Uterus (tissue), 3 donors: ENCODE measurements at regions not wholly inside any gene's neighbourhood (a gene's known extent, or its start where the extent isn't known, plus 50 kb on each side); places are given as distances from the start of the nearest gene placed in this dataset.

Experiments used
- DNase-seq, 2 donors: peaks; one replicate each; pipeline ENCODE4 v3.0.0-alpha.2; 2019 to 2020
- H3K27ac ChIP-seq, 2 donors: fragments of 200-600 bp; sonication (generic); 1 replicate in 1 of 2; 2 replicates in 1 of 2; pipeline ENCODE4 v1.5.1; 2016 to 2018
- H3K27me3 ChIP-seq, 2 donors: fragments of 200-600 bp; sonication (generic); one replicate each; pipeline ENCODE4 v1.5.1; 2018 to 2019; ENCODE audit warnings: control low read depth in 1 of 2
- H3K36me3 ChIP-seq, 2 donors: fragments of 200-600 bp; sonication (generic); one replicate each; pipeline ENCODE4 v1.5.1; 2019; ENCODE audit warnings: control low read depth in 1 of 2
- H3K4me1 ChIP-seq, 2 donors: fragments of 200-600 bp; sonication (generic); one replicate each; pipeline ENCODE4 v1.5.1; 2018 to 2019; ENCODE audit warnings: control low read depth in 1 of 2
- H3K4me3 ChIP-seq, 2 donors: fragments of 200-600 bp; sonication (generic); 1 replicate in 1 of 2; 2 replicates in 1 of 2; pipeline ENCODE4 v1.5.1; 2018 to 2019; ENCODE audit warnings: mild to moderate bottlenecking in 1 of 2
- H3K9me3 ChIP-seq, 2 donors: fragments of 200-600 bp; sonication (generic); one replicate each; pipeline ENCODE4 v1.5.1; 2019; ENCODE audit warnings: control low read depth in 1 of 2
- POLR2A ChIP-seq, 2 donors: fragments of 450-650 bp; IDR thresholded peaks; one replicate each; pipeline ENCODE4 v1.6.1; 2016; ENCODE audit warnings: antibody characterized with exemption in 2 of 2, mild to moderate bottlenecking in 1 of 2, moderate library complexity in 1 of 2
- intact Hi-C: fragments of 100-400 bp; cut with DNase I; formaldehyde crosslinking; loops from one replicate; pipeline ENCODE4 v1.15.1; 2023; ENCODE audit warnings: low total_unique reads
- TF ChIP-seq, protein P1 (sequence below), 4 experiments: fragments of 200-600 bp in 2 of 4; fragments of 450-650 bp in 2 of 4; sonication (generic) in 2 of 4; IDR thresholded peaks; one replicate each; pipeline ENCODE4 v1.5.1; 2016 to 2019; ENCODE audit warnings: antibody characterized with exemption in 4 of 4, mild to moderate bottlenecking in 2 of 4, moderate library complexity in 1 of 4
- donor health status: DM: yes; HTN: yes; CAD: no.

DNA sequence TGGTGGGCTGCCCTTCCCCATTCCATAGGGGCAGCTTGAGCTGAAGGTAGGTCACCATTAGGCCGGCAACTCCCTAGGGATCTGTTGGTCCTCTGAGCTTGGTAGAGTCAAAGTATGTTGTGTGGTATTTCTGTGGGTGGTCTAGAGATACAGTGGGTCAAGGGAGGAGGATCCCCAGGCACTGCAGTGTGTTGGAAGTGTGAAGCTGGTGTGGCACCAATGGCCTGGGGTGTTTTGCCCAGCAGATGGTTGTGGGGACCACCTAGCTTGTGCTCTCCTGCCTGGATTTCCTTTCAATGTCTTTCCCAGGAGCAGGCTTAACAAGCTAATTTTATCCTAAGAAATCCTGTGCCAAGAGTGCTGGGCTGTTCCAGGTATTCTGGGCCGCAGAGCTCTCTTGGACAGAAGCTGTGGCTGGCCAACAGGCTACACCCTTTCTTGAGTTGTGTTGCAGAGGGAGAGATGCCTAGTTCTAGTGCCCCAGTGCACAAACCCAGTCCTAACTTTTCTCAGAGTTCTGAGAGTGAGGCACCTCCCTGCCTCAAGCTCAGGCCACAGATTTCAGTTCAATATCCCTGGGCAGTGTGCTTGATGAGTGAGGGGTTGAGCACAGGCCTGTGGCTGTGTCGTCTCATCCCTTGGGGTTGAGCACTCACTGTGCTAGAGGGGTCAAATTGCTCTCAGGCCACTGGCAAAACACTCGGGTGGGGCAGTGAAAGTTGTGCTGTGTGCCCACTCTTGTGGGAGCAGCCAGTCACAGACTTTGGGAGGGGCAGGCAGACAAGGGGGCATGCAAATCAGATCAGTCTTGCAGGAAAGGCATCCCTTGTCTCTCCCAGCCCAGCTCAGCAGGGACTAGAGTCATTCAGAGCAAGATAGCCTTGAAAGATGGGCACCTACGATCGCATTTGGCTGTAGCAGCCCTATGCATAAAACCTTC is 1806.1 kb upstream of the MIR17HG start:
- Histone ChIP-seq H3K4me3 (no peak overlapping the region), H3K27ac (no peak overlapping the region), H3K36me3 (no peaks in the 10 kb centered on the region), H3K4me1 (no peaks in the 10 kb centered on the region), H3K27me3 (no peaks in the 10 kb centered on the region), H3K9me3 (no peaks in the 10 kb centered on the region)
- DNase-seq: no peak
- no peak for TF ChIP-seq POLR2A (IDR thresholded peaks at IDR 0.05)
- TF ChIP-seq, protein P1, sequence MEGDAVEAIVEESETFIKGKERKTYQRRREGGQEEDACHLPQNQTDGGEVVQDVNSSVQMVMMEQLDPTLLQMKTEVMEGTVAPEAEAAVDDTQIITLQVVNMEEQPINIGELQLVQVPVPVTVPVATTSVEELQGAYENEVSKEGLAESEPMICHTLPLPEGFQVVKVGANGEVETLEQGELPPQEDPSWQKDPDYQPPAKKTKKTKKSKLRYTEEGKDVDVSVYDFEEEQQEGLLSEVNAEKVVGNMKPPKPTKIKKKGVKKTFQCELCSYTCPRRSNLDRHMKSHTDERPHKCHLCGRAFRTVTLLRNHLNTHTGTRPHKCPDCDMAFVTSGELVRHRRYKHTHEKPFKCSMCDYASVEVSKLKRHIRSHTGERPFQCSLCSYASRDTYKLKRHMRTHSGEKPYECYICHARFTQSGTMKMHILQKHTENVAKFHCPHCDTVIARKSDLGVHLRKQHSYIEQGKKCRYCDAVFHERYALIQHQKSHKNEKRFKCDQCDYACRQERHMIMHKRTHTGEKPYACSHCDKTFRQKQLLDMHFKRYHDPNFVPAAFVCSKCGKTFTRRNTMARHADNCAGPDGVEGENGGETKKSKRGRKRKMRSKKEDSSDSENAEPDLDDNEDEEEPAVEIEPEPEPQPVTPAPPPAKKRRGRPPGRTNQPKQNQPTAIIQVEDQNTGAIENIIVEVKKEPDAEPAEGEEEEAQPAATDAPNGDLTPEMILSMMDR (IDR thresholded peaks at IDR 0.05): no peak
- intact Hi-C loops: no loop called here

- Histone ChIP-seq H3K27ac (no peak overlapping the region), H3K4me3 (no peak overlapping the region), H3K4me1 (no peaks in the 10 kb centered on the region), H3K27me3 (no peaks in the 10 kb centered on the region), H3K36me3 (no peaks in the 10 kb centered on the region), H3K9me3 (no peaks in the 10 kb centered on the region)
- no peak for DNase-seq
- TF ChIP-seq POLR2A (IDR thresholded peaks at IDR 0.05): no peak
- TF ChIP-seq, protein P1 (IDR thresholded peaks at IDR 0.05): no peak
- intact Hi-C loops: no loop called here
Observed at GRCh38 chr13:89550938-89551337, 1796.5 kb upstream of the MIR17HG start.

- Histone ChIP-seq H3K9me3 (no peaks in the 10 kb centered on the region), H3K4me1 (no peaks in the 10 kb centered on the region), H3K27me3 (no peaks in the 10 kb centered on the region), H3K27ac (no peak overlapping the region), H3K4me3 (no peak overlapping the region), H3K36me3 (no peaks in the 10 kb centered on the region)
- intact Hi-C loops: no loop called here
- DNase-seq: no peak
- TF ChIP-seq POLR2A (IDR thresholded peaks at IDR 0.05): no peak
- TF ChIP-seq, protein P1 (IDR thresholded peaks at IDR 0.05): no peak
Observed at GRCh38 chr13:89554801-89555200, 1792.7 kb upstream of the MIR17HG start.

GRCh38 chr13:89565476-89566100 is 1781.9 kb upstream of the MIR17HG start:
- intact Hi-C loops: no loop called here
- TF ChIP-seq POLR2A (IDR thresholded peaks at IDR 0.05): no peak
- TF ChIP-seq, protein P1 (IDR thresholded peaks at IDR 0.05): no peak
- Histone ChIP-seq H3K27ac (no peak overlapping the region), H3K4me1 (no peaks in the 10 kb centered on the region), H3K9me3 (no peaks in the 10 kb centered on the region), H3K27me3 (no peaks in the 10 kb centered on the region), H3K36me3 (no peaks in the 10 kb centered on the region), H3K4me3 (no peak overlapping the region)
- no peak for DNase-seq

DNA sequence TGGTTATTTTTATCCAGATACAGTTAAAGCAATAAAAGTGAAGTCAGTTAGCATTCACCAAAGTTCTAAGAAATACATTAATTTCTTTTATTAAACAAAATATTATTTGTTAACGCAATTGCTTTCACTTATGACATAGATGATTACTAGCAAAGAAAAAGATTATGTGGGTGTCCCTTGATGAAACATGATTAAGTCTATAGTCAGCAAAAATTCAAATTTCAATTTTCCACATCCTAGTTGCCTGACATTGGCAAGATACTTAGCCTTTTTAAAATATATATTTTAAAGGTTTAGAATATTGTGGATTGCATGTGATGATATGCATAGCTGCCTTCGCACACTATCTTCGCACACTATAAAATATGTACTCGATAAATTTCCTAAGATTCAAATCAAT is 1780.5 kb upstream of the MIR17HG start:
- H3K4me3 ChIP-seq: no peak overlapping the region

More for the DNA sequence above, 1780.5 kb upstream of the MIR17HG start:
- Histone ChIP-seq H3K27me3 (no peaks in the 10 kb centered on the region), H3K27ac (no peak overlapping the region), H3K9me3 (no peaks in the 10 kb centered on the region), H3K4me1 (no peaks in the 10 kb centered on the region), H3K36me3 (no peaks in the 10 kb centered on the region)
- intact Hi-C loops: no loop called here
- TF ChIP-seq POLR2A (IDR thresholded peaks at IDR 0.05): no peak
- TF ChIP-seq, protein P1 (IDR thresholded peaks at IDR 0.05): no peak
- DNase-seq: no peak
